ENCODE measurements at regions not wholly inside any gene's neighbourhood (a gene's known extent, or its start where the extent isn't known, plus 50 kb on each side); places are given as distances from the start of the nearest gene placed in this dataset.

- no peak for DNase-seq (ENCODE audit: low spot score)
Observed at GRCh38 chrX:94041881-94042280, 367.9 kb downstream of the FAM133A start.

DNA sequence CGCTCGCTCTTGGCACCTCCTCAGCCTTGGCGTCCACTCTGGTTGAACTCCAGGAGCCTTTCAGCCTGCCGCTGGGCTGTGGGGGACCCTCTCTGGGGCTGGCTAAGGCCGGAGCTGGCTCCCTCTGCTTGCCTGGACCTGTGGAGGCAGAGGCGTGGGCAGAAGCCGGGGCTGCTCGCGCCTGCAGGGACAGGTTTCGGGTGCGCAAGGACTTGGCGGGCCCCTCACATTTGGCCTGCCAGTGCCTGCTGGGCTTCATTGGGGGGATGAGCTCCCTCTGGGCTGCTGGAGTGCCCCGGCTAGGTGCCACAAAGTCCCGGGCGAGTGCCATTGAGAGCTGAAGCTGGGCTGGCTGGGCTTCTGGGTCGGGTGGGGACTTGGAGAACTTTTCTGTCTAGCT, 371.7 kb downstream of the FAM133A start:
- no peak for DNase-seq (ENCODE audit: low spot score)

DNA sequence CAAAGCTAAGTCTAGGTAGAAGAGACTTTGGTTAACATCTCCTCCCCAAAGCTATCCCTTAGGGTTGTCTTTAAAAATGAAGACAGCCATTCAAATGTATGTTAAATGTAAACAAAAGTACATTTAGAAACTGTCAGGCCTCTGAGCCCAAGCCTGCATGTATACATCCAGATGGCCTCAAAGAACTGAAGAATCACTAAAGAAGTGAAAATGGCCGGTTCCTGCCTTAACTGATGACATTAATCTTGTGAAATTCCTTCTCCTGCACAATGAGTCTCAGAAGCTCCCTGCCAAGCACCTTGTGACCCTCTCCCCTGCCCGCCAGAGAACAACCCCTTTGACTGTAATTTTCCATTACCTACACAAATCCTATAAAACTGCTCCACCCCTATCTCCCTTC, 377.9 kb downstream of the FAM133A start:
- no peak for DNase-seq (ENCODE audit: low spot score)

GRCh38 chrX:94053575-94053974, 379.6 kb downstream of the FAM133A start:
- no peak for DNase-seq (ENCODE audit: low spot score)

DNA sequence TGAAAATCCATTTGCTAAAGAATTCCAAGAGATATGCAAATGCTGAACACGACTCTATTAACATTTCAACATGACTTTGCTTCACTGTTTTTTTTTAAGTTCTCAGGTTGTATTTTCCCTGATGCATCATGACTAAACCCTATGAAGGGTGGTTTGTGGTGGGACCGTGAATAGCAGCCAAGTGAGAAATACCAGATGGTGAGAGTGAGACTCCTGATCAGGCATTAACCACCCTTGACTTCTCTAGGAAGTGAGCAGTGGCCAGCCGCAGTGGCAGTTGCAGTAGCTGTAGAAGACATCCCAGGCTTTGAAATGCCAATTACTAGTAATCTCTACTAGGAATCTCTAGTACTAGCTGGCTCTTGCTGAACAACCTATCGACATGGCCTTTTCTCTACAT, 383.4 kb downstream of the FAM133A start:
- no peak for DNase-seq (ENCODE audit: low spot score)

GRCh38 chrX:94058728-94059382, 384.8 kb downstream of the FAM133A start:
- peak; percentile 31 for DNase-seq (ENCODE audit: low spot score)

DNA sequence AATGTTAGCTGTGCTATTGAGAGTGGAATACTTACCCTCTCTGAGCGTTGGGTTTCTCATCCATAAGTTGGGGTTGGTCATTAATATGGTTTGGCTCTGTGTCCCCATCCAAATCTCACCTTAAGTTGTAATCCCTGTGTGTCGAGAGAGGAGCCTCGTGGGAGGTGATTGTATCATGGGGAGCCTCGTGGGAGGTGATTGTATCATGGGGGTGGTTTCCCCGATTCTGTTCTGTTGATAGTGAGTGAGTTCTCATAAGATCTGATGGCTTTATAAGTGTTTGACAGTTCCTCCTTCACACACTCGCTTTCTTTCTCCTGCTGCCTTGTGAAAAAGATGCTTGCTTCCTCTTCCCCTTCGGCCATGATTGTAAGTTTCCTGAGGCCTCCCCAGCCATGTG, 391.1 kb downstream of the FAM133A start:
- DNase-seq (ENCODE audit: low spot score): no peak

DNA sequence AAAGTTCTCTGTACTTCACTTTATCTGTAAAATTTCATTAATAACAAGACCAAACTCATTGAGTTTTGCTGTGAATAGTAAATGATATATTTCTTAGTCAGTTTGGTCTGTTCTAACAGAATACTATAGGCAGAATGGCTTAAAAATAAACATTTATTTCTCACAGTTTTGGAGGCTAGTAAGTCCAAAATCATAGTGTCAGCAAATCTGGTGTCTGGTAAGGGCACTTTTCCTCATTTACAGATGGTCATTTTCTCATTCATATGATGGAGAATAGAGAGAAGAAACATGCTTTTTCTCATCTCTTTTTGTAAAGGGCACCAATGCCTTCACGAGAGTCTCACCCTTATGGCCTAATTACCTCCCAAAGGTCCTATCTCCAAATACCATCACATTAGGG, 415.1 kb downstream of the FAM133A start:
- DNase-seq (ENCODE audit: low spot score): no peak

DNA sequence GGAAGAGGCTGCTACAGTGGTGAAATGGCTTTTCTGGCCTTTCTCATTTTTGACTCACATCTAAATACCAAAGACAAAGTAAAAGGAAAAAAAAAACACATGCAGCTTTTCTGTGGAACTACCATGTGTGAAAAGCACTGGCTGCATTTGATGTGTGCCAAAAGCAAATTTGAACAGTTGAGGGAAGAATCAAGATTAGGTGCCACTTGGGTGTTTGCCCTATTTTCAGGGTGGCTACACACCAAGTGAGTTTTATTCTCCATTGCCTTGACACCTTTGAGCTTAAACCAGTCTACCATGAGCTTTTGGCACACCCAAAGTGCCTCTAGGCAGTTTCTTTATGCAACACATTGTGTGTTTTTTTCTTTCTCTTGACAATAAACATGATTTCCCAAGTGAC, 423.9 kb downstream of the FAM133A start:
- no peak for DNase-seq (ENCODE audit: low spot score)

DNA sequence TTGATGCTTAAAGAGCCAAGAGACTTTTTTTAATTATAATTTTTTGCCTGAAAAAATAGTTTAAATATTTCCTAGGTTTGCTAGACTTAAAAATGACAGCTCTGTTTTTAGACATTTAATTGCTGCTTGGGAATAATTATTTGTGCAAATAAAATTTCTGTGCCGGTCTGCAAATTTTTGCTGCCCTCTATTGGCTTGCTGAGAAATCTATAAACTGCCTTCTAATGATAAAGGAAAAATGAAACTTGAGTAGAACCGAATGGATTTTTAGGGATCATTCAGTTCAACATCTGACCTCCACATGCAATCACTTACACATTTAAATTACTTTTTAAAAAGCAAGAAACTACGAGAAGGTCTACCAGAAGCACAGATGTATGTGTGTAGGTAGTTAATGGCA, 434.0 kb downstream of the FAM133A start:
- no peak for DNase-seq (ENCODE audit: low spot score)

DNA sequence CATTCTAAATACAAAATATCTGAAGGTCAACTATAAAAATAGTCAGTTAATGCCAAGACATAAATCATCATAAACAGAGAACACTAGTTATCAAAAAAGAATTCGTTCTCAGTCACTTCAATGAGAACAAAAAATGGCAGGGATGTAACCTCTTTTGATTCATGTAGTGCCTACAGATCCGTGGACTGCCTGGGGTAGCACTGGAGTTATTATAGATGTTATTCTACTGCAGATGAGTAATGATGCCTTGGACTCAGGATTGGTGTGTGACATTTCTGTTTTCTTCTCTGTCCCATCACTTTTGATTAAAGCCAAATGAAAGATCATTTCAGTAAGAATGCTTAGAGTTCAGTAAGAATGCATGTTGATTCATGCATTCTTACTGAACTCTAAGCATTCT, 440.4 kb downstream of the FAM133A start:
- no peak for DNase-seq (ENCODE audit: low spot score)

DNA sequence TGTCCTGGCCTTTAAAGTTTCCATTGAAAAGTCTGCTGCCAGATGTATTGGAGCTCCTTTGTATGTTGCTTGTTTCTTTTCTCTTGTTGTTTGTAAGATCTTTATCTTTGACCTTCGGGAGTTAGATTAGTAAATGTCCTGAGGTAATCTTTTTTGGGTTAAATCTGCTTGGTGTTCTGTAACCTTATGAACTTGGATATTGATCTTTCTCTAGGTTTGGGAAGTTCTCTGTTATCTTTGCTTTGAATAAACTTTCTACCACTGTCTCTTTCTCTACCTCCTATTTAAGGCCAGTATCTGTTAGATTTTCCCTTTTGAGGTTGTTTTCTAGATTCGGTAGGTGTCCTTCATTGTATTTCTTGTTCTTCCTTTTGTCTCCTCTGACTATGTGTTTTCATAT, 447.8 kb downstream of the FAM133A start:
- DNase-seq (ENCODE audit: low spot score): no peak

- no peak for DNase-seq (ENCODE audit: low spot score)
Observed at GRCh38 chrX:94123062-94123461, 449.1 kb downstream of the FAM133A start.

DNA sequence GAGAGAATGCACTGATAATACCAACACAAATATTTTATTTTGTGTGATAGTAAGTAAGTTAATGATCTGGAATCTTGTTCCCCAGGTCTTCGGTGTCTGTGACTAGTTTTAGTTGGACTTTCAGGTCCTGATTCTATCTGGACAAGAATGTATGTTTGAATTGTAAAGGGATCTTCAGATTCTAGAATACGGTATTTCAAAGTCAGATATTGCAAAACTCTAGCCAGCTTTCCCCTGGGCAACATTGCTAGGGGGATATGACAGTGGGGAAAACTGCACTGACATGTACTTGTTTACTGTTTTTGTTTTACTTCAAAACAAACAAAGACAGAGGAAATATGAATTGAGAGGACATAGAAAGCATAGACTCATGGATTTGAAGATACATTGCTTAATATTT, 489.0 kb downstream of the FAM133A start:
- no peak for DNase-seq (ENCODE audit: low spot score)

DNA sequence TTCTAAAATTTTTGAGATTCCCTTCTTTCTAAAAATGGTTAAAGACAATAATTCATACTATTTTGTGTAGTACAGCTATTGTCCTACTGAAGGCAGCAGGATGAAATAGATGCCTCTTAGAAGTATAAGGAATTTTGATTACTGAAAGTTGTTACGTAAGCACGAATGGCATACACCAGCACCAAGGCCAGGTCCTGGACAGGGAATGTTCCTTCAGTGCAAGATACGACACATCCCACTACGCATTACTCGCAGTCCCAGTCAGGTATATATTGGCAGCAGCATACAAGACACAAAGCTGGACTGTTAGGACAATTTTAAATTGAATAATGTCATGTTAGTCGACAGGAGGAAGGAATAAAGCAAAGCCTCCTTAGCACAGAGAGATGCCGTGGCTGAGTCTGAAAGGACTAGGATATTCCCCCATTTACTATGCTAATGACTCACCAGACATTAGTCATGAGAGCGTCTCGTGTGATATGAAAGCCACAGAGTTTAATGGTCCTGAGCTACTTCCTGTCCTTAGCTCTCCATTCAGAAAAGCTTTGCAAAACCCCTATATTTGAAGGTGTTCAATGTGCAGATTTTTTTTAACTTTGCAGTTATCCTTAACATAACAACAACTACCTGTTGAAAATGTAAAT, 504.3 kb downstream of the FAM133A start:
- DNase-seq (ENCODE audit: low spot score): no peak

- no peak for DNase-seq (ENCODE audit: low spot score)
Observed at GRCh38 chrX:94204524-94204923, 530.5 kb downstream of the FAM133A start.

DNA sequence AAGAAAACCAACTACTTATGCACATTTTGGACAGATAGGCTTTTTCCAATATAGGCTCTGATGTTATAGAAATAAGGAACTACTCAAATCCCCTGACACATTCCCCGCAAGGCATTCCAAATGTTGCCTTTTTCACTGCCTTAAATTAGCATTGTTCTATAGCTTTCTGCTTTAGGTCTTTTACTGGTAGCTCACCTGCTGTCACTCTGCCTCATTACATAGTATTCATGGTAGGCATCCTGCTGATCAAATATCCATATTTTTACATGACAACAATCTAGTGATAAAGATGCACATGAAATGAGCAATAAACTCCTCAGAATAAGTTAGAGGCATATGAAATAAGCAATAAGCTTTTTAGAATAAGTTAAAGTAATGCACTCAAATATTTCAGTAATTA, 542.7 kb downstream of the FAM133A start:
- no peak for DNase-seq (ENCODE audit: low spot score)

DNA sequence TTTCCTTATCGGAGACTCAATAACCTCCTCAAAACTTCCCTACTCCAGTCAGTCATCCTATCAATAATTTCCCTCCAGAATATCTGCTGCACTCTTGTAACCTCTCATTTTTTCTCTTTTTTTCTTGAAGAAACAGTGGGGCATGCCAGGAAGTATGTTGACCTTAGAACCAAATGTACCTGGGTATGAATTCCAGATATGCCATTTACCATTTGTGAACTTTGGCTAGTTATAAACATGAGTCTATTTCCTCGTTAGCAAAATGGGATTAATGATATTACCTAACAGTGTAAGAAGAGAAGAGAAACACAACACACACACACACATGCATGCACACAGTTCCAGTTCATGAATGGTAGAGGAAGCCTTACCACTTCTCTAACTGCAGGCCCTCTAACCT, 578.2 kb downstream of the FAM133A start:
- DNase-seq (ENCODE audit: low spot score): no peak

DNA sequence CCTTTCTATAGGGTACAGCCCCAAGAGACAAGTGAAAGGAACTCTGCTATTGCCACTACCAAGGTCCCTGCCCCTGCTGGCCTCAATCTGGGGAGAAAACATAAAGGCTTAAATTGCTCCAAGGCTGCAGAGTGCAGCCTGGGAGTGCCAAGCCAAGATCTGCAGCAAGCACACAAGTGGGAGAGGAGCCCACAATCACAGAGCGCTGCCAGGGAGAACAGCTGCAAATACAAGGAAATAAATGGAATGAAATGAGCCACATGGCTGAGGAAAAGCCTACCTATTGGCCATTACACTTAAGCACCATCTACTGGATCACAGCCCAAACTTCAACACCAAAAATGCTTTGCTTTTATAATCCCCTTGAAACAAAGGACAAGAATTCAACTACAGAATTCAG, 582.4 kb downstream of the FAM133A start:
- peak; percentile 2 for DNase-seq (ENCODE audit: low spot score)

DNA sequence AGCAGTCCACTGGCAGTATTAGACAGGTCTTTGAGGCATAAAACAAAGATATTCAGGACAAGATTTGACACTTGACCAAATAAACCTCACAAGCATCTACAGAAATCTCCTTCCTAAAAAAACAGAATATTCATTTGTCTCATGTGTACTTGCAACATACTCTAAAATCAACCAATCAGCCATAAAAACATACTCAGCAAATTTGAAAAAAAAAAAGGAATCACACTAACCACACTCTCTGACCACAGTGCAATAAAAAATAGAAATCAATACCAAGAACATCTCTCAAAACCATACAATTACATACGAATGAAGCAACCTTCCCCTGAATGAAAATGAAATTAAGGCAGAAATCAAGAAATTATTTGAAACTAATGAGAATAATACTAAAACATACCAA, 591.3 kb downstream of the FAM133A start:
- DNase-seq (ENCODE audit: low spot score): no peak

- DNase-seq (ENCODE audit: low spot score): peak; percentile 1
Observed at GRCh38 chrX:94288325-94288724, 614.3 kb downstream of the FAM133A start.

DNA sequence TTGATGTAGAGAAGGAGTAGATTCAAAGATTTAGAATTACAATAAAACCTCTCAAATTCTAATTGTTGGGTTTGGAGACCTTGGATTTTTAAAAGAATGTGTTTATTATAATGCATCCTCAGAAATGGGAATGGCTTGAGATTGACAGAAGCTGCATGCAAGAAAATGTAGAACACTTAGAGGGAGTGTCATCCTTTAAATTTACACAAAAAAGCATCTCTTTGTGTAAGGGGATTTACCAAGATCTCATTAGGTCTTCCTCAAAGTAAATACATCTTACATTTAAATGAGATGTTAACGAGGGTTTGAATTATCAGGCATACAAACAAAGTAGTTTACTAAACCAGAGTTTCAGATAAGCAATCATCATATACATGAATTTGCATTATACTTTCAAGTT, 615.0 kb downstream of the FAM133A start:
- no peak for DNase-seq (ENCODE audit: low spot score)

GRCh38 chrX:94302446-94302845, 628.4 kb downstream of the FAM133A start:
- no peak for DNase-seq (ENCODE audit: low spot score)

- DNase-seq (ENCODE audit: low spot score): no peak
Observed at GRCh38 chrX:94329182-94329581, 655.2 kb downstream of the FAM133A start.

All from Ammon's horn (tissue), 1 donor.